ENCODE measurements at regions not wholly inside any gene's neighbourhood (a gene's known extent, or its start where the extent isn't known, plus 50 kb on each side); places are given as distances from the start of the nearest gene placed in this dataset.
"Not testable (repeated sequence)": the region's sequence is repeated elsewhere in the genome, so short reads cannot be mapped to it uniquely, and the experiment has no call there.

GRCh38 chr20:52025938-52026337 is 165.6 kb downstream of the ZFP64 start:
- DNase-seq, result no peak
- in situ Hi-C loops (cut with MboI; ENCODE audit: low pct_unique_long_range_greater_than_20kb, low sequenced_read_pairs), result no loop called here

GRCh38 chr20:52019313-52019712 is 172.3 kb downstream of the ZFP64 start:
- no peak for DNase-seq
- in situ Hi-C loops (cut with MboI; ENCODE audit: low pct_unique_long_range_greater_than_20kb, low sequenced_read_pairs), result no loop called here

DNA sequence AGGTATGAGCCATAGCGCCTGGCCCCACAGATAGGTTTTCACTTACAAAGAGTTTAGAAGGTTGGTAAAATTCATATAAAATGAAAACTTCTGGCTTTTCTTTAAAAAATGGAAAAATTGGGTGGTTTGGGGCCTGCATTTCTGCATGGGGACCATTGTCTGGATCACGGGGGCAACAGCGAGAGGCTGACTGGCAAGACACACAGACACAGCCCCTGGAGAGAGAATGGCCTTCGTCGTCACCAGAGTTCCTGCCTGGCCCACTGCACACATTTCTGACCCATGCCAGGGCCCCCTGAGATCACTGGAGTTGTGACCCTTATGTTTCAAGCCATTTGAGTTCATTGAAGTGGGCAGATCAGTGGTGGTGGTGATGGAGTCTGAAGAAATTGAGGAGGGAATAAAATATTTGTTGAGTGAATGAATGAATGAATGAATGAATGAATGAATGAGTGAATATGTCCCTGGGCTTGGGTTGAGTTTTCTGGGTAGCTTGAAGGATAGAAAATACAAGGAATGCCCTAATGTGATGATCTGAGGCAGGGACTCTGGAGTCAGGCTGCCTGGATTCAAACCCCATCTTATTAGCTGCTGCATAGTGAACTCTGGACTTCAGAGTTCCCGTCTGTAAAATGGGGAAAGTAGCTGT is 173.8 kb downstream of the ZFP64 start:
- DNase-seq, result no peak
- in situ Hi-C loops (cut with MboI; ENCODE audit: low pct_unique_long_range_greater_than_20kb, low sequenced_read_pairs), result no loop called here

- in situ Hi-C loops (cut with MboI; ENCODE audit: low pct_unique_long_range_greater_than_20kb, low sequenced_read_pairs), result no loop called here
Observed at GRCh38 chr20:52016022-52016421, 175.6 kb downstream of the ZFP64 start.

DNA sequence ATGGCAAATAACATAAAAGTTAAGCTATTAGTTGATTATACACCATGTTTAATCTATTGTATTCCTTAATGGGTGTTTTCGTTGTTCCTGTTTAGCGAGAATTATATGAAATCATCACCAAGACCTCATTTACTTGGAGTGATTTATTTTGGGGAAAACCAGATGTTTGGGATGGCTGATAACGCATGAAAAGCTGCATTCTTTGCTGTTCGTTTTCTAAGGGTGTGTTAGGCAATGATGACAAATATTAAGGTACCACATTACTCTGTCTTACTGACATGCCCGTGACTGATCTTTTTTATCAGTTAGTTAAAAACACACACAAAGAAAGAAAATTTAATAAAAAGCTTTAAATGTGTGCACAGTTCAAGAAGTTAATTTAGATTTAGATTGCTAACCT is 176.4 kb downstream of the ZFP64 start:
- in situ Hi-C loops (cut with MboI; ENCODE audit: low pct_unique_long_range_greater_than_20kb, low sequenced_read_pairs), result no loop called here
- no peak for DNase-seq

More at GRCh38 chr20:52016022-52016421, 175.6 kb downstream of the ZFP64 start:
- no peak for DNase-seq

DNA sequence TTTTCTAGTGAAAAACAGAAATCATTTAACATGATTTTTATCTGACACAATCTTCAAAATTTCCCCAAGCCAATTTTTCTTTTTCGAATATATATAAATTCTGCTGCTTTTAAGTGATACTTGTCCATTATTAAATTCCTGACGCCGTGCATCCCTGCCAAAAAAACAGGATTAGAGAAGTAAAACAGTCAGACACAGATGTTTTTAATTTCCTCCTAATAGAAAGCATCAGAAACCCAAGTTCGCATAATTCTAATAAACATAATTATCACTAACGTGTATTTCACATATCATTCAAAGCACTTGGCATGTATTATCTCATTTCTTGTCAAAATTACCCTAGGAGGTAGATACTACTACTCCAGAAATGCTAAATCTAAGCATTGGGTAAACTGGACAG is 179.5 kb downstream of the ZFP64 start:
- no peak for DNase-seq
- in situ Hi-C loops (cut with MboI; ENCODE audit: low pct_unique_long_range_greater_than_20kb, low sequenced_read_pairs), result no loop called here

DNA sequence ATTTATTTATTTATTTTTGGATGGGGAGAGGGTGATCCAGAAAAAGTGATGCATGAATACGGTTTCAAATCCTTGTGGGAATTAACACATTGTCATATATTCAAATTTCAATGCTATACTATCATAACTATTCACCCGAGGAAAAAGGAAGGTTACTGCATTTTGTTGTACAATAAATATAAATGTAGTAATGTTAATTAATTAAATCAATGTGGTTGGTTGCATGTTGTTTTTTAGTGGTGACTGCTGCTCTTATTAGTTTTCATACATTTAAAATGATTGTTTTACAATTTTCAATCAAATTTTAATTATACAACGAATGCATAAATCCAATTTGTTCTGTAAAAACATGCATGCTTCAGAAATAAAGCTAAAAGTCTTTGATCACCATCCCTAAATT is 180.5 kb downstream of the ZFP64 start:
- in situ Hi-C loops (cut with MboI; ENCODE audit: low pct_unique_long_range_greater_than_20kb, low sequenced_read_pairs), result no loop called here
- DNase-seq, result no peak

DNA sequence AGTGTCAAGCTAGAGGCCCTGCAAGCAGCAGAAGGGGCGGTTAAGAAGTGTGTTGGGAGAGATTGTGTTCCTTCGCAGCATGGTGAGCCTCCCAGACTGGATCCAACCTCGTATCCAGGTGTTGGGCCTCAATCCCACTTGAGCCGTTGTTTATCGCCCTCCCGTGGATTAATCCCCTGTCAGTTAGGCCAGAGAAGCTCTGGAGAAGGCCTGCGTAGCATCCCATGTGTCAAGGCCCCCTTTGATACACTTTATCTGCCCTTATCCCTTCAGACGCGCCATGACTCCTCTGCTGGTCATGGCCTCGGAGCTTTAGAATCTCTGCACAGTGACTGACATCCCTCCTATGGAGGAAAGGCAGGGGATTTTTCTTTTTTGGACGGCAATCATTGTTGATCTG is 181.0 kb downstream of the ZFP64 start:
- no peak for DNase-seq
- in situ Hi-C loops (cut with MboI; ENCODE audit: low pct_unique_long_range_greater_than_20kb, low sequenced_read_pairs), result no loop called here

DNA sequence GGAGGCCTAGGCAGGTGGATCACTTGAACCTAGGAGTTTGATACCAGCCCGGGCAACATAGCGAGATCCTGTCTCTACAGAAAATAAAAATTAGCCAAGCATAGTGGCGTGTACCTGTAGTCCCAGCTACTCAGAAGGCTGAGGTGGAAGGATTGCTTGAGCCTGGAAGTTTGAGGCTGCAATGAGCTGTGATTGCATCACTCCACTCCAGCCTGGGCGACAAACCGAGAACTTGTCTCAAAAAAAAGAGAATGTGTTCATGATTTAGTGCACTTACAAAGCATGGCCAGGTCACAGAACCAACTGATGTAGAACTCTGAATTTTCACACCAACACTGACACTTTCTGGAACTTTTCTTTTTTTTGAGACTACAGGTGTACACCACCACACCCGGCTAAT is 182.7 kb downstream of the ZFP64 start:
- in situ Hi-C loops (cut with MboI; ENCODE audit: low pct_unique_long_range_greater_than_20kb, low sequenced_read_pairs), result no loop called here
- no peak for DNase-seq

- DNase-seq, result peak; percentile 6
- in situ Hi-C loops (cut with MboI; ENCODE audit: low pct_unique_long_range_greater_than_20kb, low sequenced_read_pairs), result no loop called here
Observed at GRCh38 chr20:52004715-52005114, 186.9 kb downstream of the ZFP64 start.

DNA sequence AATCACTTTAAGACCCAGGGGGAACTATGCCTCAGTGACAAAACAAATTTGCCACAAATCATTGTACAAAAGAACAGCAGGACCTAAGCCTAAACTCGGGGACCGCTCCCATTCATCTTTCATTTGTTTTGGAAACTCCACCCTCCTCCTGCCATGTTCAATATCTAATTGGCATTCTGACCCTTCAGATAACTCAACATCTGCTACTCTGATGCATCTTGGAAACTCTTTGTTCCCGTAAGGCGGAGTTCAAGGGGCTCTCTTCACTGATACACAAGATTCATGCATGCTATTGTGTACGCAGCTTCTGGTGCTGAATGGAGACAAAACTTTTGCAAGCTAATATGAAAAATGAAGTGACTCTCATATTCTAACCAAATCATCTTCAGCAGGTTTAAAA is 187.6 kb downstream of the ZFP64 start:
- DNase-seq, result no peak

DNA sequence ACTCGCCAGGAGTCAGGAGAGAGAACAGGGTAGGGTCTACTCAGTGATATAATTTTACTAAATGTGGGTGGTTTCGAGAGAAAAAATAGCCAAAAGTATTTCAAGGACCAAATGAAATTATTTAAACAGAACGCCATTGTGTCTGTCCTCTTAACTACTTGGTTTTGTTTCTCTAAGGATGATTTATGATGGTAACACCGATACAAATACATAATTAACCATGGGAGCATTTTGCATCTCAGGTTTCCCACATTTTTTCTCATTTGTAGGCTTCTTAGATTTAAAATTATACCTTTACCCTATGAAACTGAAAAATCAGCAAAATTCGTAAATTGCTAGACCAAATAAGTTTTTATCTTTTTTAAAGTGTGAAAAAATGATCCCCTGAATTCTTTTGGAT is 188.2 kb downstream of the ZFP64 start:
- DNase-seq, result no peak
- in situ Hi-C loops (cut with MboI; ENCODE audit: low pct_unique_long_range_greater_than_20kb, low sequenced_read_pairs), result no loop called here

More for the DNA sequence above, 187.6 kb downstream of the ZFP64 start:
- in situ Hi-C loops (cut with MboI; ENCODE audit: low pct_unique_long_range_greater_than_20kb, low sequenced_read_pairs), result no loop called here

GRCh38 chr20:52001999-52002666 is 189.4 kb downstream of the ZFP64 start:
- in situ Hi-C loops (cut with MboI; ENCODE audit: low pct_unique_long_range_greater_than_20kb, low sequenced_read_pairs), result no loop called here
- DNase-seq, result peak; percentile 38

DNA sequence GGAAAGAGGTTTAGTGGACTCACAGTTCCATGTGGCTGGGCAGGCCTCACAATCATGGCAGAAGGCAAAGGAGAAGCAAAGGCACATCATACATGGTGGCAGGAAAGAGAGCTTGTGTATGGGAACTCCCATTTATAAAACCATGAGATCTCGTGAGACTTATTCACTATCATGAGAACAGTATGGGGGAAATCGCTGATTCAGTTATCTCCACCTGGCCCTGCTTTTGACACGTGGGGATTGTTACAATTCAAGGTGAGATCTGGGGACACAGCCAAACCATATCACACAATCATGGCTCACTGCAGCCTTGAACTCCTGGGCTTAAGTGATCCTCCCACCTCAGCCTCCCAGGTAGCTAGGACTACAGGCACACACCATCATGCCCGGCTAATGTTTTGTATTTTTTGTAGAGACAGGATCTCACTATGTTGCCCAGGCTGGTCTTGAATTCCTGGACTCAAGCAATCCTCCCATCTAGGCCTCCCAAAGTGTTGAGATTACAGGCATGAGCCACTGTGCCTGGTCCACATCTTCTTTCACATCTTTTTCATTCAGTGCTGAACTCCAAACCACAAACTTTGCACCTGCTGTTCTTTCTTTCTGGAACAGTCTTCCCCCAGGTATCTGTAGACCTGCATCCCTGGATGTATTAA is 194.2 kb downstream of the ZFP64 start:
- DNase-seq; in situ Hi-C loops (cut with MboI; ENCODE audit: low pct_unique_long_range_greater_than_20kb, low sequenced_read_pairs): not testable (repeated sequence)

- in situ Hi-C loops (cut with MboI; ENCODE audit: low pct_unique_long_range_greater_than_20kb, low sequenced_read_pairs), result no loop called here
- no peak for DNase-seq
Observed at GRCh38 chr20:51995551-51995951, 193.2 kb upstream of the SALL4 start.

- in situ Hi-C loops (cut with MboI; ENCODE audit: low pct_unique_long_range_greater_than_20kb, low sequenced_read_pairs), result no loop called here
- no peak for DNase-seq
Observed at GRCh38 chr20:51994751-51995417, 192.6 kb upstream of the SALL4 start.

GRCh38 chr20:51987812-51988211 is 185.5 kb upstream of the SALL4 start:
- in situ Hi-C loops (cut with MboI; ENCODE audit: low pct_unique_long_range_greater_than_20kb, low sequenced_read_pairs), result no loop called here
- DNase-seq, result no peak

GRCh38 chr20:51985013-51985415 is 182.7 kb upstream of the SALL4 start:
- in situ Hi-C loops (cut with MboI; ENCODE audit: low pct_unique_long_range_greater_than_20kb, low sequenced_read_pairs), result no loop called here
- peak; percentile 28 for DNase-seq

- no peak for DNase-seq
Observed at GRCh38 chr20:51980277-51980676, 178.0 kb upstream of the SALL4 start.

DNA sequence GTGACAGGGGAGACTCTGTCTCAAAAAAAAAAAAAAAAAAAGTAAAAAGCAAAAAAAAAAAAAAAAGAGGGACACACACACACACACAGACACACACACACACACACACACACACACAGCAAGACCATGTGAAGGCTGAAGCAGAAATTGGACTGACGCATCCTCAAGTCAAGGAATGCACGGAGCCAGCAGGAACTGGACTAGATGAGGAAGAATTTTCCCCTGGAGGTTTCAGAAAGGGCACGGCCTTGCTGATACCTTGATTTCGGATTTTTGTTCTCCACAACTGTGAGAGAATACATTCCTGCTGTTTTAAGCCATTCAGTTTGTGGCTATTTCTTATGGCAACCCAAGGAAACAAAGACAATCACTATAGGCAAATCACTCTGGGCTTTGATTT is 176.9 kb upstream of the SALL4 start:
- no peak for DNase-seq
- in situ Hi-C loops (cut with MboI; ENCODE audit: low pct_unique_long_range_greater_than_20kb, low sequenced_read_pairs), result no loop called here

More at GRCh38 chr20:51980277-51980676, 178.0 kb upstream of the SALL4 start:
- in situ Hi-C loops (cut with MboI; ENCODE audit: low pct_unique_long_range_greater_than_20kb, low sequenced_read_pairs), result no loop called here

Data from KBM-7 (cell line).